Panc1 (cell line): ENCODE measurements at regions not wholly inside any gene's neighbourhood (a gene's known extent, or its start where the extent isn't known, plus 50 kb on each side); places are given as distances from the start of the nearest gene placed in this dataset.

Source experiments
- ATAC-seq: fragments of 200-7000 bp; cut with Tn5 transposase; 2 replicates; pipeline ENCODE4 v1.9.1; 2020; ENCODE audit warnings: mild to moderate bottlenecking, moderate library complexity
- BruUV-seq: library from RNA; stranded (reverse); fragments of 400-500 nt; replicated peaks from 2 replicates; lab custom pipeline; 2021; lab: Mats Ljungman, UMichigan
- CTCF ChIA-PET: fragments of 300-600 bp; sonication (Branson Sonifier 250); formaldehyde crosslinking; loops from one replicate; lab custom pipeline; 2022; ENCODE audit warnings: antibody characterized with exemption; lab: Charles Lee
- POLR2A ChIA-PET: fragments of 300-600 bp; sonication (Branson Sonifier 250); formaldehyde crosslinking; loops from one replicate; lab custom pipeline; 2022; ENCODE audit warnings: antibody characterized with exemption; lab: Charles Lee
- DNase-seq: peaks from one replicate; pipeline ENCODE4 v3.0.0-alpha.2; 2010; ENCODE audit warnings: low read depth, low spot score
- H3K27ac ChIP-seq: 2 replicates; pipeline ENCODE4 v1.5.1; 2011; ENCODE audit warnings: mild to moderate bottlenecking, low read length, inconsistent platforms
- H3K27me3 ChIP-seq: fragments of 200-500 bp; sonication (Bioruptor generic); 2 replicates; pipeline ENCODE4 v1.6.0; 2014; ENCODE audit warnings: low read length, inconsistent platforms; ENCODE audit not compliant: control insufficient read depth, insufficient read depth
- H3K36me3 ChIP-seq: fragments of 200-500 bp; sonication (Bioruptor generic); 2 replicates; pipeline ENCODE4 v1.5.1; 2014; ENCODE audit warnings: inconsistent platforms, mild to moderate bottlenecking, low read length, moderate library complexity; ENCODE audit not compliant: control insufficient read depth, insufficient read depth
- H3K4me1 ChIP-seq: 2 replicates; pipeline ENCODE4 v1.5.1; 2011; ENCODE audit warnings: inconsistent platforms, mild to moderate bottlenecking, low read length, moderate library complexity; ENCODE audit not compliant: control insufficient read depth, insufficient read depth
- H3K4me3 ChIP-seq, 2 experiments: 2 replicates each; pipeline ENCODE4 v1.5.1; 2011 to 2012; ENCODE audit warnings: low read depth in 2 of 2, low read length in 2 of 2, mild to moderate bottlenecking in 2 of 2, inconsistent platforms in 1 of 2, moderate library complexity in 1 of 2
- H3K9me3 ChIP-seq: fragments of 200-500 bp; sonication (Bioruptor generic); 2 replicates; pipeline ENCODE4 v1.5.1; 2014; ENCODE audit warnings: low read depth, mild to moderate bottlenecking, inconsistent platforms, low read length, moderate library complexity; ENCODE audit not compliant: control insufficient read depth, insufficient read depth
- CTCF ChIP-seq: fragments of 450-650 bp; IDR thresholded peaks from 2 replicates; pipeline ENCODE4 v1.5.1; 2017; ENCODE audit warnings: mild to moderate bottlenecking
- POLR2AphosphoS5 ChIP-seq: IDR thresholded peaks from 2 replicates; pipeline ENCODE4 v1.6.1; 2012; ENCODE audit warnings: mild to moderate bottlenecking, low read depth, low read length, moderate library complexity
- REST ChIP-seq, 2 experiments: IDR thresholded peaks; 2 replicates each; pipeline ENCODE4 v1.6.1; 2011 to 2012; ENCODE audit warnings: low read depth in 2 of 2, control low read depth in 1 of 2, low read length in 1 of 2, mild to moderate bottlenecking in 1 of 2, moderate library complexity in 1 of 2; ENCODE audit not compliant: insufficient read depth in 1 of 2
- SIN3A ChIP-seq: IDR thresholded peaks from 2 replicates; pipeline ENCODE4 v1.6.1; 2012; ENCODE audit warnings: low read depth, mild to moderate bottlenecking, low read length, moderate library complexity, borderline replicate concordance; ENCODE audit not compliant: insufficient read depth
- TCF7L2 ChIP-seq: IDR thresholded peaks from 2 replicates; pipeline ENCODE4 v1.6.1; 2011; ENCODE audit warnings: mild to moderate bottlenecking, low read depth, low read length, inconsistent platforms
- in situ Hi-C: cut with HindIII; loops from 2 replicates; pipeline ENCODE4 v1.10.0; 2016; ENCODE audit warnings: low sequenced_read_pairs, low pct_unique_long_range_greater_than_20kb
- intact Hi-C: fragments of 100-400 bp; cut with micrococcal nuclease; formaldehyde crosslinking; loops from one replicate; pipeline ENCODE4 v1.10.0; 2022; ENCODE audit not compliant: unreplicated experiment

- H3K9me3 ChIP-seq, result no peaks in the 10 kb centered on the region
- H3K27ac ChIP-seq, result no peak overlapping the region
- in situ Hi-C loops (no loop called here), intact Hi-C loops (no loop called here)
- ATAC-seq (no peak), DNase-seq (no peak)
- BruUV-seq, result no TSS peak
- H3K36me3 ChIP-seq, result no peaks in the 10 kb centered on the region
- H3K4me3 ChIP-seq, result no peak overlapping the region
- CTCF ChIA-PET, result no interaction called here
- POLR2A ChIA-PET, result no interaction called here
- no peaks in the 10 kb centered on the region for H3K4me1 ChIP-seq
- TF ChIP-seq TCF7L2 (no peak), REST (IDR thresholded peaks at IDR 0.05; ENCODE audit: insufficient read depth in 1 of 2, low read depth in 2 of 2, low read length in 1 of 2) (no peak), SIN3A (no peak), POLR2AphosphoS5 (no peak), CTCF (no peak)
- no peaks in the 10 kb centered on the region for H3K27me3 ChIP-seq
Observed at GRCh38 chr2:128818704-128819491, 500.2 kb upstream of the HS6ST1 start.

GRCh38 chr2:128820452-128820851 is 501.8 kb upstream of the HS6ST1 start:
- CTCF ChIA-PET, result no interaction called here
- no peaks in the 10 kb centered on the region for H3K4me1 ChIP-seq
- POLR2A ChIA-PET, result no interaction called here
- H3K27me3 ChIP-seq, result no peaks in the 10 kb centered on the region
- no peak for TF ChIP-seq CTCF
- no peak for TF ChIP-seq TCF7L2
- TF ChIP-seq POLR2AphosphoS5, result no peak
- TF ChIP-seq REST (IDR thresholded peaks at IDR 0.05; ENCODE audit: insufficient read depth in 1 of 2, low read depth in 2 of 2, low read length in 1 of 2), result no peak
- no peak for TF ChIP-seq SIN3A
- ATAC-seq, result no peak
- no TSS peak for BruUV-seq
- H3K9me3 ChIP-seq, result no peaks in the 10 kb centered on the region
- intact Hi-C loops (no loop called here), in situ Hi-C loops (no loop called here)
- no peaks in the 10 kb centered on the region for H3K36me3 ChIP-seq
- no peak overlapping the region for H3K27ac ChIP-seq
- H3K4me3 ChIP-seq, result no peak overlapping the region
- DNase-seq, result no peak
